Peyer's patch (tissue), 4 donors: ENCODE measurements at regions not wholly inside any gene's neighbourhood (a gene's known extent, or its start where the extent isn't known, plus 50 kb on each side); places are given as distances from the start of the nearest gene placed in this dataset.

Experiments
- DNase-seq, 3 donors: peaks; one replicate each; pipeline ENCODE4 v3.0.0-alpha.2; 2017 to 2019
- H3K27ac ChIP-seq, 4 donors: fragments of 200-600 bp; sonication (generic); one replicate each; pipeline ENCODE4 v1.5.1; 2016 to 2019
- H3K27me3 ChIP-seq, 2 donors: fragments of 200-600 bp; sonication (generic); one replicate each; pipeline ENCODE4 v1.5.1; 2019
- H3K36me3 ChIP-seq, 3 donors: fragments of 200-600 bp; sonication (generic); one replicate each; pipeline ENCODE4 v1.5.1; 2016 to 2019
- H3K4me1 ChIP-seq, 4 donors: fragments of 200-600 bp; sonication (generic); one replicate each; pipeline ENCODE4 v1.5.1; 2016 to 2019
- H3K4me3 ChIP-seq, 4 donors: fragments of 200-600 bp; sonication (generic); 1 replicate in 3 of 4; 2 replicates in 1 of 4; pipeline ENCODE4 v1.5.1; 2016 to 2019; ENCODE audit warnings: mild to moderate bottlenecking in 1 of 4
- H3K9me3 ChIP-seq, 4 donors: fragments of 200-600 bp; sonication (generic); one replicate each; pipeline ENCODE4 v1.5.1; 2016 to 2019; ENCODE audit warnings: mild to moderate bottlenecking in 1 of 4
- CTCF ChIP-seq, 6 experiments: fragments of 450-650 bp in 4 of 6; fragments of 200-600 bp in 2 of 6; sonication (generic) in 1 of 6; IDR thresholded peaks; one replicate each; pipeline ENCODE4 v1.5.1; 2017 to 2019; ENCODE audit warnings: antibody characterized with exemption in 6 of 6, mild to moderate bottlenecking in 3 of 6, moderate library complexity in 1 of 6
- POLR2A ChIP-seq, 2 donors: fragments of 450-650 bp; IDR thresholded peaks; one replicate each; pipeline ENCODE4 v1.5.1; 2017; ENCODE audit warnings: antibody characterized with exemption in 2 of 2, mild to moderate bottlenecking in 2 of 2, moderate library complexity in 2 of 2

- Histone ChIP-seq H3K36me3 (no peaks in the 10 kb centered on the region), H3K27ac (no peak overlapping the region), H3K27me3 (no peaks in the 10 kb centered on the region), H3K4me3 (no peak overlapping the region), H3K9me3 (no peaks in the 10 kb centered on the region), H3K4me1 (no peaks in the 10 kb centered on the region)
- TF ChIP-seq POLR2A (IDR thresholded peaks at IDR 0.05) (no peak), CTCF (IDR thresholded peaks at IDR 0.05) (no peak)
- DNase-seq, result no peak
These were observed 56.1 kb upstream of the MAST4 start for GRCh38 chr5:66540078-66540477.

GRCh38 chr5:66542711-66543110 lies 53.5 kb upstream of the MAST4 start:
- no peak for DNase-seq
- no peak overlapping the region for H3K4me3 ChIP-seq
- peaks cover 0 to 6% (median 0%) of the 10 kb centered on the region in 4 donors for H3K9me3 ChIP-seq
- no peaks in the 10 kb centered on the region for H3K36me3 ChIP-seq
- TF ChIP-seq CTCF (IDR thresholded peaks at IDR 0.05) (no peak), POLR2A (IDR thresholded peaks at IDR 0.05) (no peak)
- H3K27me3 ChIP-seq, result no peaks in the 10 kb centered on the region
- H3K27ac ChIP-seq, result no peak overlapping the region
- H3K4me1 ChIP-seq, result no peaks in the 10 kb centered on the region
